Panc1 (cell line): ENCODE measurements at regions not wholly inside any gene's neighbourhood (a gene's known extent, or its start where the extent isn't known, plus 50 kb on each side); places are given as distances from the start of the nearest gene placed in this dataset.

Experiments
- POLR2AphosphoS5 ChIP-seq: IDR thresholded peaks from 2 replicates; pipeline ENCODE4 v1.6.1; 2012; ENCODE audit warnings: mild to moderate bottlenecking, low read depth, low read length, moderate library complexity
- SIN3A ChIP-seq: IDR thresholded peaks from 2 replicates; pipeline ENCODE4 v1.6.1; 2012; ENCODE audit warnings: low read depth, mild to moderate bottlenecking, low read length, moderate library complexity, borderline replicate concordance; ENCODE audit not compliant: insufficient read depth
- TCF7L2 ChIP-seq: IDR thresholded peaks from 2 replicates; pipeline ENCODE4 v1.6.1; 2011; ENCODE audit warnings: mild to moderate bottlenecking, low read depth, low read length, inconsistent platforms
- TF ChIP-seq, protein P1 (sequence below): fragments of 450-650 bp; IDR thresholded peaks from 2 replicates; pipeline ENCODE4 v1.5.1; 2017; ENCODE audit warnings: mild to moderate bottlenecking
- TF ChIP-seq, protein P2 (sequence below), 2 experiments: IDR thresholded peaks; 2 replicates each; pipeline ENCODE4 v1.6.1; 2011 to 2012; ENCODE audit warnings: low read depth in 2 of 2, control low read depth in 1 of 2, low read length in 1 of 2, mild to moderate bottlenecking in 1 of 2, moderate library complexity in 1 of 2; ENCODE audit not compliant: insufficient read depth in 1 of 2

DNA sequence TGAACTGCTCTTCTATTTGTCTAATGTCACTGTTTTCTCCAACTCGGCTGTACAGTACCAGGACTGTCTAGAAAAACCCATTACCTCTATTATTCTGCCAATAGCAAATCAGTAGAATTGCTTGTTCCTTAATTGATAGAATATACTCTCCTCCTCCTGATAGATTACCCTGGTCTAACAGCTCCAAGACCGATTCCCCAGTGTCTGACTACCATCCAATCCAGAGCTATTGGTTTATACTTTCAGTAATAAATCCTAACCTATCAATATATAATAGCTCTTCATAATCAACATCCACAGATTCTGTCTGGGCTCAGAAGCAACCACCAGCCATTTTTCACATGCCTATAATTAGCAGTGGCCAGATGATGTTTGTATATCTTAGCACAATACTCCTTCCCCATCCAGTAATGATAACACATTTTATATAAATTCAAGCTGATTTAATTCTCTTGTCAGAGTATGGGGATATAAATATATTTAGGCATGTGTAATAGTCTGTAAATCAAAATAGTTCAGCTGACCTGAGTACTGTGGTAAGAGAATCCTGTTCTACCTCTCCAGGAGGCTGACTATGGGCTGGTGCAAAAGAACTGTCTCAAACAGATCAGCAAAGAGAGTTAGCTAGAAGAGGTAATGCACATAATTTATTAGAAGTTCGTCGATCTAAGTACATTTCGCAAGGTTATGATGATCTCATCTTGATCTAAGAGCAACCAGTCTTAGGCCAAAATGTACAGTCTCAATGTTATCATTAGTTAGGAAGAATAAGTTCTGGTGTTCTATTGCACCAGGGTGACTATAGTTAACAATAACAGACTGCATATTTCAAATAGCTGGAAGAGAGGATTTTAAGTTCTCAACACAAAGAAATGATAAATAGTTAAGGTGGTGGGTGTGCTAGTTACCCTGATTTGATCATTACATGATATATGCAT lies 193.4 kb downstream of the SHOX2 start:
- TF ChIP-seq, protein P1, sequence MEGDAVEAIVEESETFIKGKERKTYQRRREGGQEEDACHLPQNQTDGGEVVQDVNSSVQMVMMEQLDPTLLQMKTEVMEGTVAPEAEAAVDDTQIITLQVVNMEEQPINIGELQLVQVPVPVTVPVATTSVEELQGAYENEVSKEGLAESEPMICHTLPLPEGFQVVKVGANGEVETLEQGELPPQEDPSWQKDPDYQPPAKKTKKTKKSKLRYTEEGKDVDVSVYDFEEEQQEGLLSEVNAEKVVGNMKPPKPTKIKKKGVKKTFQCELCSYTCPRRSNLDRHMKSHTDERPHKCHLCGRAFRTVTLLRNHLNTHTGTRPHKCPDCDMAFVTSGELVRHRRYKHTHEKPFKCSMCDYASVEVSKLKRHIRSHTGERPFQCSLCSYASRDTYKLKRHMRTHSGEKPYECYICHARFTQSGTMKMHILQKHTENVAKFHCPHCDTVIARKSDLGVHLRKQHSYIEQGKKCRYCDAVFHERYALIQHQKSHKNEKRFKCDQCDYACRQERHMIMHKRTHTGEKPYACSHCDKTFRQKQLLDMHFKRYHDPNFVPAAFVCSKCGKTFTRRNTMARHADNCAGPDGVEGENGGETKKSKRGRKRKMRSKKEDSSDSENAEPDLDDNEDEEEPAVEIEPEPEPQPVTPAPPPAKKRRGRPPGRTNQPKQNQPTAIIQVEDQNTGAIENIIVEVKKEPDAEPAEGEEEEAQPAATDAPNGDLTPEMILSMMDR, result no peak
- TF ChIP-seq POLR2AphosphoS5, result no peak
- TF ChIP-seq, protein P2, sequence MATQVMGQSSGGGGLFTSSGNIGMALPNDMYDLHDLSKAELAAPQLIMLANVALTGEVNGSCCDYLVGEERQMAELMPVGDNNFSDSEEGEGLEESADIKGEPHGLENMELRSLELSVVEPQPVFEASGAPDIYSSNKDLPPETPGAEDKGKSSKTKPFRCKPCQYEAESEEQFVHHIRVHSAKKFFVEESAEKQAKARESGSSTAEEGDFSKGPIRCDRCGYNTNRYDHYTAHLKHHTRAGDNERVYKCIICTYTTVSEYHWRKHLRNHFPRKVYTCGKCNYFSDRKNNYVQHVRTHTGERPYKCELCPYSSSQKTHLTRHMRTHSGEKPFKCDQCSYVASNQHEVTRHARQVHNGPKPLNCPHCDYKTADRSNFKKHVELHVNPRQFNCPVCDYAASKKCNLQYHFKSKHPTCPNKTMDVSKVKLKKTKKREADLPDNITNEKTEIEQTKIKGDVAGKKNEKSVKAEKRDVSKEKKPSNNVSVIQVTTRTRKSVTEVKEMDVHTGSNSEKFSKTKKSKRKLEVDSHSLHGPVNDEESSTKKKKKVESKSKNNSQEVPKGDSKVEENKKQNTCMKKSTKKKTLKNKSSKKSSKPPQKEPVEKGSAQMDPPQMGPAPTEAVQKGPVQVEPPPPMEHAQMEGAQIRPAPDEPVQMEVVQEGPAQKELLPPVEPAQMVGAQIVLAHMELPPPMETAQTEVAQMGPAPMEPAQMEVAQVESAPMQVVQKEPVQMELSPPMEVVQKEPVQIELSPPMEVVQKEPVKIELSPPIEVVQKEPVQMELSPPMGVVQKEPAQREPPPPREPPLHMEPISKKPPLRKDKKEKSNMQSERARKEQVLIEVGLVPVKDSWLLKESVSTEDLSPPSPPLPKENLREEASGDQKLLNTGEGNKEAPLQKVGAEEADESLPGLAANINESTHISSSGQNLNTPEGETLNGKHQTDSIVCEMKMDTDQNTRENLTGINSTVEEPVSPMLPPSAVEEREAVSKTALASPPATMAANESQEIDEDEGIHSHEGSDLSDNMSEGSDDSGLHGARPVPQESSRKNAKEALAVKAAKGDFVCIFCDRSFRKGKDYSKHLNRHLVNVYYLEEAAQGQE (IDR thresholded peaks at IDR 0.05; ENCODE audit: insufficient read depth in 1 of 2, low read depth in 2 of 2, low read length in 1 of 2), result no peak
- no peak for TF ChIP-seq SIN3A
- no peak for TF ChIP-seq TCF7L2
